Liver (tissue), 8 donors: ENCODE measurements at regions not wholly inside any gene's neighbourhood (a gene's known extent, or its start where the extent isn't known, plus 50 kb on each side); places are given as distances from the start of the nearest gene placed in this dataset.

ENCODE experiments used
- DNase-seq: peaks from one replicate; pipeline ENCODE4 v3.0.0-alpha.2; 2017; ENCODE audit warnings: low spot score
- H3K27ac ChIP-seq, 2 donors: one replicate each; pipeline ENCODE4 v1.7.0; 2013; ENCODE audit warnings: inconsistent platforms in 2 of 2, low read length in 2 of 2, control low read depth in 1 of 2, low read depth in 1 of 2, mild to moderate bottlenecking in 1 of 2
- H3K27me3 ChIP-seq, 4 donors: one replicate each; pipeline versions ENCODE4 v1.6.1 to v1.7.0; 2013; ENCODE audit warnings: low read length in 3 of 4, inconsistent platforms in 1 of 4, mild to moderate bottlenecking in 1 of 4, moderate library complexity in 1 of 4; ENCODE audit not compliant: control insufficient read depth in 4 of 4, insufficient read depth in 4 of 4
- H3K36me3 ChIP-seq, 4 donors: one replicate each; pipeline versions ENCODE4 v1.6.1 to v1.7.0; 2013; ENCODE audit warnings: low read length in 3 of 4, mild to moderate bottlenecking in 3 of 4, low read depth in 1 of 4, moderate library complexity in 1 of 4; ENCODE audit not compliant: control insufficient read depth in 4 of 4, insufficient read depth in 3 of 4
- H3K4me1 ChIP-seq, 4 donors: one replicate each; pipeline versions ENCODE4 v1.6.1 to v1.7.0; 2013; ENCODE audit warnings: low read length in 3 of 4, mild to moderate bottlenecking in 3 of 4, moderate library complexity in 1 of 4; ENCODE audit not compliant: control insufficient read depth in 4 of 4, insufficient read depth in 4 of 4
- H3K4me3 ChIP-seq, 3 donors: one replicate each; pipeline versions ENCODE4 v1.6.1 to v1.7.0; 2013; ENCODE audit warnings: low read length in 3 of 3, control low read depth in 1 of 3, low read depth in 1 of 3, mild to moderate bottlenecking in 1 of 3
- H3K9ac ChIP-seq, 2 donors: one replicate each; pipeline ENCODE4 v1.7.0; 2013; ENCODE audit warnings: low read length in 2 of 2, mild to moderate bottlenecking in 2 of 2, moderate library complexity in 2 of 2, control low read depth in 1 of 2, low read depth in 1 of 2
- H3K9me3 ChIP-seq, 4 donors: one replicate each; pipeline versions ENCODE4 v1.6.1 to v1.7.0; 2013; ENCODE audit warnings: low read length in 3 of 4; ENCODE audit not compliant: control insufficient read depth in 4 of 4
- EGR1 ChIP-seq, 2 donors: IDR thresholded peaks; 2 replicates each; pipeline ENCODE4 v1.6.1; 2016 to 2018; ENCODE audit warnings: antibody characterized with exemption in 2 of 2, low read depth in 2 of 2
- FOXA2 ChIP-seq: IDR thresholded peaks from 2 replicates; pipeline ENCODE4 v1.6.1; 2016; ENCODE audit warnings: antibody characterized with exemption
- GABPA ChIP-seq, 2 donors: IDR thresholded peaks in 1 of 2; conservative IDR thresholded peaks in 1 of 2; 2 replicates each; pipeline ENCODE4 v1.6.1; 2016; ENCODE audit warnings: antibody characterized with exemption in 2 of 2, mild to moderate bottlenecking in 1 of 2, moderate library complexity in 1 of 2
- HNF4A ChIP-seq, 2 donors: conservative IDR thresholded peaks; 2 replicates each; pipeline ENCODE4 v1.6.1; 2016; ENCODE audit warnings: antibody characterized with exemption in 2 of 2, mild to moderate bottlenecking in 2 of 2
- HNF4G ChIP-seq: IDR thresholded peaks from 2 replicates; pipeline ENCODE4 v1.6.1; 2016; ENCODE audit warnings: antibody characterized with exemption
- JUND ChIP-seq, 2 donors: IDR thresholded peaks; 2 replicates each; pipeline ENCODE4 v1.6.1; 2016; ENCODE audit warnings: antibody characterized with exemption in 2 of 2
- NR2F2 ChIP-seq: IDR thresholded peaks from 2 replicates; pipeline ENCODE4 v1.6.1; 2016; ENCODE audit warnings: antibody characterized with exemption
- RAD21 ChIP-seq, 2 donors: IDR thresholded peaks; 2 replicates each; pipeline ENCODE4 v1.6.1; 2016; ENCODE audit warnings: antibody characterized with exemption in 2 of 2, mild to moderate bottlenecking in 2 of 2
- RXRA ChIP-seq, 2 donors: IDR thresholded peaks; 2 replicates each; pipeline ENCODE4 v1.6.1; 2017 to 2018; ENCODE audit warnings: antibody characterized with exemption in 2 of 2, mild to moderate bottlenecking in 1 of 2
- SP1 ChIP-seq: IDR thresholded peaks from 2 replicates; pipeline ENCODE4 v1.6.1; 2018; ENCODE audit warnings: antibody characterized with exemption, mild to moderate bottlenecking
- YY1 ChIP-seq: IDR thresholded peaks from 2 replicates; pipeline ENCODE4 v1.6.1; 2016; ENCODE audit warnings: antibody characterized with exemption, mild to moderate bottlenecking
- WGBS: extraction: QIAGEN DNeasy Blood & Tissue Kit; methylation state at CpG from one replicate; pipeline ENCODE4 v1.1.7; 2013; 5-methylcytosine and 5-hydroxymethylcytosine counted together
- TF ChIP-seq, protein P1 (sequence below): fragments of 150-350 bp; IDR thresholded peaks from 2 replicates; pipeline ENCODE4 v1.5.1; 2017; ENCODE audit warnings: improper control_type of control experiment, low read depth, low read length; ENCODE audit not compliant: missing input control
- TF ChIP-seq, protein P2 (sequence below): IDR thresholded peaks from 2 replicates; pipeline ENCODE4 v1.6.1; 2016; ENCODE audit warnings: antibody characterized with exemption
- TF ChIP-seq, protein P3 (sequence below): IDR thresholded peaks from 2 replicates; pipeline ENCODE4 v1.6.1; 2016; ENCODE audit warnings: antibody characterized with exemption, mild to moderate bottlenecking
- TF ChIP-seq, protein P4 (sequence below): IDR thresholded peaks from 2 replicates; pipeline ENCODE4 v1.6.1; 2016; ENCODE audit warnings: antibody characterized with exemption
- donor health status: healthy.
- donor health status: healthy.
- donor health status: healthy.
- donor health status: healthy.
- donor health status: healthy.

DNA sequence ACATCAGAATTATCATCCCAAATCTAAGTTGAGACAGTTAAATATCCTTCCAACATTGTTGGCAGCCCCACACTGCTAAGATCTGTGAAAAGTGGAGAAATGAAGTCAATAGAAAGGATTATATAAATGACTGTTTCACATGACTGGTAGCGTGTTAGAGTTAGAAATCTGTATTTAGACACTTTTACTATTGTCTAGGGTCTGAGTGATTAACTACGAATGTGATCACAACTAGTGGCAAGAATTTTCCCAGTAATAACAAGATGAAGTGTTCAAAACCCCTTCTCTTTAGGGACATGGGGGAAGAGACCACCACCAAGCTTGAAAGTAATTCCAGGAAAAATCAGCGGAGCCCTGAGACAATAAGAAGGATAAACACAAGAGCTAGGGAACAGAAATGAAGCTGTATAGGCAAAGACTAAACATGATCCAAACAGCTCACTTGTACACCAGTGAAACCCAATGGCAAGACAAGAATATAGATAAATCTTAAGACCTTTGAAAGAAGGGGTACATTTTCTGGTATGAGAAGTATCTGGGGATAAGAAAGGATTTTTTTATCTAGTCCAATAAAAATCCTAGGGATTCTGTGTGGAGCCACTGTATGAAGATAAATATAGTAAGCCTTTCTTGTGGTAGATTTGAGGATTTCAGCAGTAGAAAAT is 646.6 kb upstream of the USP24 start:
- DNase-seq: no peak
- H3K9me3 ChIP-seq: no peaks in the 10 kb centered on the region
- WGBS: 91% methylated on average over 3 of the region's 3 CpGs
- peaks cover 0 to 3% (median 0%) of the 10 kb centered on the region in 4 donors for H3K27me3 ChIP-seq
- H3K9ac ChIP-seq: no peak overlapping the region
- no peak overlapping the region for H3K4me3 ChIP-seq
- no peak overlapping the region for H3K27ac ChIP-seq
- TF ChIP-seq, protein P1, sequence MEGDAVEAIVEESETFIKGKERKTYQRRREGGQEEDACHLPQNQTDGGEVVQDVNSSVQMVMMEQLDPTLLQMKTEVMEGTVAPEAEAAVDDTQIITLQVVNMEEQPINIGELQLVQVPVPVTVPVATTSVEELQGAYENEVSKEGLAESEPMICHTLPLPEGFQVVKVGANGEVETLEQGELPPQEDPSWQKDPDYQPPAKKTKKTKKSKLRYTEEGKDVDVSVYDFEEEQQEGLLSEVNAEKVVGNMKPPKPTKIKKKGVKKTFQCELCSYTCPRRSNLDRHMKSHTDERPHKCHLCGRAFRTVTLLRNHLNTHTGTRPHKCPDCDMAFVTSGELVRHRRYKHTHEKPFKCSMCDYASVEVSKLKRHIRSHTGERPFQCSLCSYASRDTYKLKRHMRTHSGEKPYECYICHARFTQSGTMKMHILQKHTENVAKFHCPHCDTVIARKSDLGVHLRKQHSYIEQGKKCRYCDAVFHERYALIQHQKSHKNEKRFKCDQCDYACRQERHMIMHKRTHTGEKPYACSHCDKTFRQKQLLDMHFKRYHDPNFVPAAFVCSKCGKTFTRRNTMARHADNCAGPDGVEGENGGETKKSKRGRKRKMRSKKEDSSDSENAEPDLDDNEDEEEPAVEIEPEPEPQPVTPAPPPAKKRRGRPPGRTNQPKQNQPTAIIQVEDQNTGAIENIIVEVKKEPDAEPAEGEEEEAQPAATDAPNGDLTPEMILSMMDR: no peak
- no peak for TF ChIP-seq YY1
- TF ChIP-seq, protein P2, sequence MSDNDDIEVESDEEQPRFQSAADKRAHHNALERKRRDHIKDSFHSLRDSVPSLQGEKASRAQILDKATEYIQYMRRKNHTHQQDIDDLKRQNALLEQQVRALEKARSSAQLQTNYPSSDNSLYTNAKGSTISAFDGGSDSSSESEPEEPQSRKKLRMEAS: no peak
- no peak for TF ChIP-seq GABPA (IDR thresholded peaks at IDR 0.05 in 1 of 2, conservative IDR thresholded peaks at IDR 0.05 in 1 of 2)
- no peaks in the 10 kb centered on the region for H3K36me3 ChIP-seq
- no peaks in the 10 kb centered on the region for H3K4me1 ChIP-seq

DNA sequence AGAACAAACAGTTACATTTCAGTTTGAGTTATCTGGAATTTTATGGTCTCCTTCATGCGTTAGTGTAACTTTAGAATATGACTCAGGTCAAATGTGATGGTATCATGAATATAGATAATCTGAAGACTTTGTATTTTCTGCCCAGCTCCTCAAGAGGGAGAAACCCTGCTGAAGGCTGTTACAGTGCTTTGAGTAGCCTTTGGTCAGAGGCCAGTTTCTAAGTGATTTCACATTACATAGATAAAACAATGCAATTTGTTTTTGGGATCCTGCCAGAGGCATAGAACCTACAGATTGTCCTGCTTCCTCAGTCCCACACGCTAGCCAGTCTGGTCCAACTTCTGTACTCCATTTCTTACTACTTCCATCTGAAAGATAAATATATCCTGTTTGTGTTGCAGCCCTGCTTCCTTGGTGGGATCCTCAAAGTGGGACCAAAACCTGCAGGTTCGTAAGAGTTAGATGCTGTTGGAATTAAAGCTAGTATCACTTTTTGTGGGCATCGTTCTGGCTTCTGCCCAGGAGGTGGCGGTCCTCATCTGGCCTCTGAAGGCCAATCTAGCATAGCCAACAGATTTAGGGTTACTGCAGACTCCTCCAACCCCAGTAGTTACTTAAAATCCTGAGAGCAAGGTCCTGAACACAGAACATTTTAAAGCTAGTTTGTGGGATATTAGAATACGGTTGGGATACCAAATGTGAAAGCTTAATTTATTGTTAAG is 645.8 kb upstream of the USP24 start:
- Histone ChIP-seq H3K27me3 (peaks cover 0 to 3% (median 0%) of the 10 kb centered on the region in 4 donors), H3K36me3 (no peaks in the 10 kb centered on the region), H3K4me3 (no peak overlapping the region), H3K9ac (no peak overlapping the region), H3K9me3 (no peaks in the 10 kb centered on the region), H3K4me1 (no peaks in the 10 kb centered on the region), H3K27ac (no peak overlapping the region)
- TF ChIP-seq NR2F2 (no peak), HNF4G (no peak), JUND (IDR thresholded peaks at IDR 0.05) (no peak), RXRA (IDR thresholded peaks at IDR 0.05) (no peak), SP1 (no peak), EGR1 (IDR thresholded peaks at IDR 0.05; ENCODE audit: low read depth in 2 of 2) (no peak), RAD21 (IDR thresholded peaks at IDR 0.05) (no peak), YY1 (no peak), HNF4A (conservative IDR thresholded peaks at IDR 0.05) (no peak), FOXA2 (no peak)
- TF ChIP-seq, protein P3, sequence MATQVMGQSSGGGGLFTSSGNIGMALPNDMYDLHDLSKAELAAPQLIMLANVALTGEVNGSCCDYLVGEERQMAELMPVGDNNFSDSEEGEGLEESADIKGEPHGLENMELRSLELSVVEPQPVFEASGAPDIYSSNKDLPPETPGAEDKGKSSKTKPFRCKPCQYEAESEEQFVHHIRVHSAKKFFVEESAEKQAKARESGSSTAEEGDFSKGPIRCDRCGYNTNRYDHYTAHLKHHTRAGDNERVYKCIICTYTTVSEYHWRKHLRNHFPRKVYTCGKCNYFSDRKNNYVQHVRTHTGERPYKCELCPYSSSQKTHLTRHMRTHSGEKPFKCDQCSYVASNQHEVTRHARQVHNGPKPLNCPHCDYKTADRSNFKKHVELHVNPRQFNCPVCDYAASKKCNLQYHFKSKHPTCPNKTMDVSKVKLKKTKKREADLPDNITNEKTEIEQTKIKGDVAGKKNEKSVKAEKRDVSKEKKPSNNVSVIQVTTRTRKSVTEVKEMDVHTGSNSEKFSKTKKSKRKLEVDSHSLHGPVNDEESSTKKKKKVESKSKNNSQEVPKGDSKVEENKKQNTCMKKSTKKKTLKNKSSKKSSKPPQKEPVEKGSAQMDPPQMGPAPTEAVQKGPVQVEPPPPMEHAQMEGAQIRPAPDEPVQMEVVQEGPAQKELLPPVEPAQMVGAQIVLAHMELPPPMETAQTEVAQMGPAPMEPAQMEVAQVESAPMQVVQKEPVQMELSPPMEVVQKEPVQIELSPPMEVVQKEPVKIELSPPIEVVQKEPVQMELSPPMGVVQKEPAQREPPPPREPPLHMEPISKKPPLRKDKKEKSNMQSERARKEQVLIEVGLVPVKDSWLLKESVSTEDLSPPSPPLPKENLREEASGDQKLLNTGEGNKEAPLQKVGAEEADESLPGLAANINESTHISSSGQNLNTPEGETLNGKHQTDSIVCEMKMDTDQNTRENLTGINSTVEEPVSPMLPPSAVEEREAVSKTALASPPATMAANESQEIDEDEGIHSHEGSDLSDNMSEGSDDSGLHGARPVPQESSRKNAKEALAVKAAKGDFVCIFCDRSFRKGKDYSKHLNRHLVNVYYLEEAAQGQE: no peak
- TF ChIP-seq, protein P1: no peak
- TF ChIP-seq, protein P4, sequence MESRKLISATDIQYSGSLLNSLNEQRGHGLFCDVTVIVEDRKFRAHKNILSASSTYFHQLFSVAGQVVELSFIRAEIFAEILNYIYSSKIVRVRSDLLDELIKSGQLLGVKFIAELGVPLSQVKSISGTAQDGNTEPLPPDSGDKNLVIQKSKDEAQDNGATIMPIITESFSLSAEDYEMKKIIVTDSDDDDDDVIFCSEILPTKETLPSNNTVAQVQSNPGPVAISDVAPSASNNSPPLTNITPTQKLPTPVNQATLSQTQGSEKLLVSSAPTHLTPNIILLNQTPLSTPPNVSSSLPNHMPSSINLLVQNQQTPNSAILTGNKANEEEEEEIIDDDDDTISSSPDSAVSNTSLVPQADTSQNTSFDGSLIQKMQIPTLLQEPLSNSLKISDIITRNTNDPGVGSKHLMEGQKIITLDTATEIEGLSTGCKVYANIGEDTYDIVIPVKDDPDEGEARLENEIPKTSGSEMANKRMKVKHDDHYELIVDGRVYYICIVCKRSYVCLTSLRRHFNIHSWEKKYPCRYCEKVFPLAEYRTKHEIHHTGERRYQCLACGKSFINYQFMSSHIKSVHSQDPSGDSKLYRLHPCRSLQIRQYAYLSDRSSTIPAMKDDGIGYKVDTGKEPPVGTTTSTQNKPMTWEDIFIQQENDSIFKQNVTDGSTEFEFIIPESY: no peak
- TF ChIP-seq, protein P2: no peak
- no peak for DNase-seq
- 73% methylated on average over 6 of the region's 6 CpGs for WGBS
